Transverse colon (tissue), 4 donors: ENCODE measurements at regions not wholly inside any gene's neighbourhood (a gene's known extent, or its start where the extent isn't known, plus 50 kb on each side); places are given as distances from the start of the nearest gene placed in this dataset.

Experiments
- DNase-seq: peaks from one replicate; pipeline ENCODE4 v3.0.0-alpha.2; 2019
- H3K27ac ChIP-seq, 4 donors: fragments of 200-600 bp; sonication (generic); 2 replicates each; pipeline ENCODE4 v1.5.1; 2016 to 2018; ENCODE audit warnings: inconsistent platforms in 4 of 4
- H3K27me3 ChIP-seq: fragments of 200-600 bp; sonication (generic); 2 replicates; pipeline ENCODE4 v1.5.1; 2017; ENCODE audit warnings: inconsistent platforms
- H3K36me3 ChIP-seq, 4 donors: fragments of 200-600 bp; sonication (generic); 2 replicates each; pipeline ENCODE4 v1.5.1; 2017 to 2019; ENCODE audit warnings: inconsistent platforms in 4 of 4
- H3K4me1 ChIP-seq, 4 donors: fragments of 200-600 bp; sonication (generic); 2 replicates each; pipeline ENCODE4 v1.5.1; 2017 to 2020; ENCODE audit warnings: inconsistent platforms in 4 of 4
- H3K4me3 ChIP-seq, 4 donors: fragments of 200-600 bp; sonication (generic); 1 replicate in 1 of 4; 2 replicates in 3 of 4; pipeline versions ENCODE4 v1.5.1 to v1.6.1; 2017 to 2019; ENCODE audit warnings: inconsistent platforms in 4 of 4
- H3K9me3 ChIP-seq, 2 donors: fragments of 200-600 bp; sonication (generic); 2 replicates each; pipeline ENCODE4 v1.5.1; 2017 to 2019; ENCODE audit warnings: inconsistent platforms in 2 of 2
- CTCF ChIP-seq, 5 experiments: fragments of 200-600 bp in 3 of 5; fragments of 450-650 bp in 2 of 5; sonication (generic) in 3 of 5; IDR thresholded peaks; 1 replicate in 2 of 5; 2 replicates in 3 of 5; pipeline ENCODE4 v1.5.1; 2016 to 2017; ENCODE audit warnings: antibody characterized with exemption in 5 of 5, inconsistent platforms in 3 of 5, mild to moderate bottlenecking in 2 of 5, moderate library complexity in 1 of 5
- EP300 ChIP-seq: sonication (generic); formaldehyde crosslinking; IDR thresholded peaks from one replicate; pipeline ENCODE4 v1.6.1; 2017; ENCODE audit warnings: antibody characterized with exemption, low read depth
- POLR2A ChIP-seq: fragments of 450-650 bp; IDR thresholded peaks from one replicate; pipeline ENCODE4 v1.6.1; 2016; ENCODE audit warnings: antibody characterized with exemption, mild to moderate bottlenecking, moderate library complexity
- POLR2AphosphoS5 ChIP-seq, 3 donors: sonication (generic); formaldehyde crosslinking; IDR thresholded peaks; one replicate each; pipeline ENCODE4 v1.6.1; 2016; ENCODE audit warnings: antibody characterized with exemption in 3 of 3
- WGBS, 2 donors: methylation state at CpG; one replicate each; pipeline ENCODE4 v1.1.5; 2018; ENCODE audit warnings: low coverage in 1 of 2; 5-methylcytosine and 5-hydroxymethylcytosine counted together
- in situ Hi-C, 4 donors: fragments of 200-750 bp; cut with MboI; loops; one replicate each; pipeline versions ENCODE4 v1.15.0 to v1.15.1; 2017; ENCODE audit warnings: low sequenced_read_pairs in 3 of 4, low pct_ligation_motif_present in 1 of 4, low pct_unique_long_range_greater_than_20kb in 1 of 4
- intact Hi-C: fragments of 100-400 bp; cut with DNase I; formaldehyde crosslinking; loops from one replicate; pipeline ENCODE4 v1.15.1; 2023; ENCODE audit warnings: low total_unique reads

GRCh38 chr11:16547879-16548278, 190.6 kb upstream of the C11orf58 start:
- Histone ChIP-seq H3K27me3 (no peaks in the 10 kb centered on the region), H3K4me3 (no peak overlapping the region), H3K9me3 (peaks cover 0 to 6% of the 10 kb centered on the region in 2 donors), H3K27ac (no peak overlapping the region), H3K4me1 (no peaks in the 10 kb centered on the region), H3K36me3 (no peaks in the 10 kb centered on the region)
- intact Hi-C loops, result no loop called here
- in situ Hi-C loops, result no loop called here
- no peak for DNase-seq
- 92 to 95% methylated on average over 4 of the region's 4 CpGs for WGBS, 2 donors
- TF ChIP-seq POLR2A (no peak), EP300 (no peak), CTCF (IDR thresholded peaks at IDR 0.05) (no peak), POLR2AphosphoS5 (IDR thresholded peaks at IDR 0.05) (no peak)

GRCh38 chr11:16543642-16544041, 187.3 kb upstream of the SOX6 start:
- no peak for DNase-seq
- H3K9me3 ChIP-seq, result peaks cover 0 to 6% of the 10 kb centered on the region in 2 donors
- H3K27me3 ChIP-seq, result no peaks in the 10 kb centered on the region
- 82 to 91% methylated on average over 1 of the region's 1 CpG for WGBS, 2 donors
- no peaks in the 10 kb centered on the region for H3K36me3 ChIP-seq
- H3K4me1 ChIP-seq, result no peaks in the 10 kb centered on the region
- intact Hi-C loops (no loop called here), in situ Hi-C loops (no loop called here)
- no peak overlapping the region for H3K4me3 ChIP-seq
- no peak overlapping the region for H3K27ac ChIP-seq
- TF ChIP-seq EP300 (no peak), CTCF (IDR thresholded peaks at IDR 0.05) (no peak), POLR2AphosphoS5 (IDR thresholded peaks at IDR 0.05) (no peak), POLR2A (no peak)

DNA sequence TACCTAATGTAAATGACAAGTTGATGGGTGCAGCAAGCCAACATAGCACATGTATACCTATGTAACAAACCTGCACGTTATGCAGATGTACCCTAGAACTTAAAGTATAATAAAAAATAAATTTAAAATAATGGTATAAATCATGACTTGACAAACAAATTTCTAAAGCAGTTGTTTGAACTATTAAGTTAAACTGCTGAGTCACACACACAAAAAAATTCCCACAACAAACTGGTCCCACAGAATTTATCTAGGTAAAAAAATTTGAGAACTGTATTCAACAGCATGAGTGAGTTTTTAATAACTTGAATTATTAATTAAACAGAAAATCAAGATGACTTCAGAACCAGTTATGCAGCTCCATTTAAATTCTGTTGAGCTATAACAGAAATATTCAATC, 186.0 kb upstream of the SOX6 start:
- intact Hi-C loops, result no loop called here
- Histone ChIP-seq H3K27me3 (no peaks in the 10 kb centered on the region), H3K4me1 (no peaks in the 10 kb centered on the region), H3K36me3 (no peaks in the 10 kb centered on the region), H3K27ac (no peak overlapping the region), H3K9me3 (no peaks in the 10 kb centered on the region), H3K4me3 (no peak overlapping the region)
- 83 to 97% methylated on average over 1 of the region's 1 CpG for WGBS, 2 donors
- in situ Hi-C loops, result no loop called here
- no peak for TF ChIP-seq POLR2AphosphoS5 (IDR thresholded peaks at IDR 0.05)
- no peak for TF ChIP-seq POLR2A
- TF ChIP-seq CTCF (IDR thresholded peaks at IDR 0.05), result no peak
- no peak for TF ChIP-seq EP300
- no peak for DNase-seq

DNA sequence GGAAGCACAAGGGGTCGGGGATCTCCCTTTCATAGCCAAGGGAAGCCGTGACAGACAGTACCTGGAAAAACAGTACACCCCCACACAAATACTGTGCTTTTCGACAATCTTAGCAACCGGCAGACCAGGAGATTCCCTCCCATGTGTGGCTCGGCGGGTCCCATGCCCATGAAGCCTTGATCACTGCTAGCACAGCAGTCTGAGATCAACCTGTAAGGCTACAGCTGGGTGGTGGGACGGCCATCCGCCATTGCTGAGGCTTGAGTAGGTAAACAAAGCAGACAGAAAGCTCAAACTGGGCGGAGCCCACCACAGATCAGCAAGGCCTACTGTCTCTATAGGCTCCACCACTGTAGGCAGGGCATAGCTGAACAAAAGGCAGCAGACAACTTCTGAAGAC, 180.2 kb upstream of the SOX6 start:
- in situ Hi-C loops, result no loop called here
- Histone ChIP-seq H3K27ac (no peak overlapping the region), H3K4me3 (no peak overlapping the region), H3K36me3 (no peaks in the 10 kb centered on the region), H3K4me1 (no peaks in the 10 kb centered on the region), H3K27me3 (no peaks in the 10 kb centered on the region), H3K9me3 (no peaks in the 10 kb centered on the region)
- WGBS, 2 donors, result 87% methylated on average over 9 of the region's 9 CpGs; no CpG with 5 or more reads in 1 of the 2 donors
- intact Hi-C loops, result no loop called here
- no peak for DNase-seq
- no peak for TF ChIP-seq POLR2A
- TF ChIP-seq CTCF (IDR thresholded peaks at IDR 0.05), result no peak
- no peak for TF ChIP-seq POLR2AphosphoS5 (IDR thresholded peaks at IDR 0.05)
- TF ChIP-seq EP300, result no peak
